CD14-positive monocyte (primary cell): ENCODE measurements at regions not wholly inside any gene's neighbourhood (a gene's known extent, or its start where the extent isn't known, plus 50 kb on each side); places are given as distances from the start of the nearest gene placed in this dataset.

Source experiments
- DNase-seq, 3 donors: peaks; one replicate each; pipeline ENCODE4 v3.0.0-alpha.2; 2011 to 2022
- H2AFZ ChIP-seq: 2 replicates; pipeline ENCODE4 v1.6.0; 2012; ENCODE audit warnings: mild to moderate bottlenecking, low read depth, low read length, inconsistent platforms; ENCODE audit not compliant: insufficient read depth, poor library complexity, severe bottlenecking
- H3K27ac ChIP-seq, 2 donors: 1 replicate in 1 of 2; 2 replicates in 1 of 2; pipeline ENCODE4 v1.5.1; 2012 to 2013; ENCODE audit warnings: low read length in 2 of 2, control low read depth in 1 of 2, inconsistent platforms in 1 of 2, low read depth in 1 of 2, mild to moderate bottlenecking in 1 of 2
- H3K27me3 ChIP-seq, 2 donors: one replicate each; pipeline versions ENCODE4 v1.6.0 to v1.6.1; 2011 to 2013; ENCODE audit warnings: low read length in 2 of 2; ENCODE audit not compliant: control insufficient read depth in 2 of 2, insufficient read depth in 2 of 2
- H3K36me3 ChIP-seq, 2 donors: replicated peaks in 1 of 2; 1 replicate in 1 of 2; 2 replicates in 1 of 2; pipeline versions ENCODE4 v1.5.1 to v1.6.1; 2012 to 2013; ENCODE audit warnings: low read length in 2 of 2, control low read depth in 1 of 2, inconsistent platforms in 1 of 2, mild to moderate bottlenecking in 1 of 2; ENCODE audit not compliant: insufficient read depth in 2 of 2, control insufficient read depth in 1 of 2
- H3K4me1 ChIP-seq, 2 donors: 1 replicate in 1 of 2; 2 replicates in 1 of 2; pipeline versions ENCODE4 v1.5.1 to v1.6.1; 2012 to 2013; ENCODE audit warnings: low read length in 2 of 2, control low read depth in 1 of 2, inconsistent platforms in 1 of 2, mild to moderate bottlenecking in 1 of 2, moderate library complexity in 1 of 2; ENCODE audit not compliant: insufficient read depth in 2 of 2, control insufficient read depth in 1 of 2
- H3K4me2 ChIP-seq: replicated peaks from 2 replicates; pipeline ENCODE3; 2012; ENCODE audit warnings: low read length, moderate library complexity, mild to moderate bottlenecking; ENCODE audit not compliant: poor library complexity, severe bottlenecking; ENCODE audit errors: extremely low read depth
- H3K4me3 ChIP-seq, 3 experiments: fragments of 200-600 bp in 1 of 3; sonication (generic) in 1 of 3; replicated peaks in 1 of 3; 1 replicate in 2 of 3; 2 replicates in 1 of 3; pipeline ENCODE4 v1.5.1; 2011 to 2013; ENCODE audit warnings: low read length in 3 of 3, mild to moderate bottlenecking in 3 of 3, control low read depth in 2 of 3, low read depth in 2 of 3, inconsistent platforms in 1 of 3, moderate library complexity in 1 of 3
- H3K79me2 ChIP-seq: 2 replicates; pipeline ENCODE4 v1.6.0; 2012; ENCODE audit warnings: mild to moderate bottlenecking, control low read depth, inconsistent platforms, low read length, moderate library complexity; ENCODE audit not compliant: insufficient read depth
- H3K9ac ChIP-seq: 2 replicates; pipeline ENCODE4 v1.6.0; 2017; ENCODE audit warnings: low read length, mild to moderate bottlenecking; ENCODE audit not compliant: insufficient read depth, poor library complexity, severe bottlenecking
- H3K9me3 ChIP-seq, 2 donors: replicated peaks in 1 of 2; 1 replicate in 1 of 2; 2 replicates in 1 of 2; pipeline versions ENCODE4 v1.5.1 to v1.6.1; 2012 to 2013; ENCODE audit warnings: low read length in 2 of 2, control low read depth in 1 of 2; ENCODE audit not compliant: control insufficient read depth in 1 of 2, insufficient read depth in 1 of 2
- H4K20me1 ChIP-seq: 2 replicates; pipeline ENCODE4 v1.6.0; 2012; ENCODE audit warnings: mild to moderate bottlenecking, low read length, control low read depth, moderate library complexity; ENCODE audit not compliant: insufficient read depth
- H3K27ac Mint-ChIP-seq, 7 donors: one replicate each; pipeline ENCODE4 v1.8.0; 2020; ENCODE audit warnings: mild to moderate bottlenecking in 7 of 7, mixed read lengths in 7 of 7, moderate library complexity in 6 of 7, inconsistent platforms in 2 of 7
- H3K27me3 Mint-ChIP-seq, 3 donors: one replicate each; pipeline ENCODE4 v1.8.0; 2021 to 2022; ENCODE audit warnings: low read depth in 3 of 3, mild to moderate bottlenecking in 3 of 3, mixed read lengths in 3 of 3, moderate library complexity in 3 of 3, inconsistent platforms in 1 of 3
- H3K36me3 Mint-ChIP-seq, 2 donors: one replicate each; pipeline ENCODE4 v1.8.0; 2020; ENCODE audit warnings: mixed read lengths in 2 of 2, inconsistent platforms in 1 of 2, mild to moderate bottlenecking in 1 of 2
- H3K4me1 Mint-ChIP-seq: one replicate; pipeline ENCODE4 v1.8.0; 2020; ENCODE audit warnings: mild to moderate bottlenecking, mixed read lengths
- H3K4me3 Mint-ChIP-seq, 2 donors: one replicate each; pipeline ENCODE4 v1.8.0; 2020; ENCODE audit warnings: mild to moderate bottlenecking in 2 of 2, mixed read lengths in 2 of 2, moderate library complexity in 1 of 2
- H3K9me3 Mint-ChIP-seq, 7 donors: one replicate each; pipeline ENCODE4 v1.8.0; 2020 to 2022; ENCODE audit warnings: mixed read lengths in 7 of 7, mild to moderate bottlenecking in 6 of 7, moderate library complexity in 6 of 7, inconsistent platforms in 2 of 7
- WGBS: methylation state at CpG from one replicate; pipeline ENCODE4 v1.1.5; 2013; ENCODE audit warnings: missing lambda C conversion rate; ENCODE audit not compliant: insufficient coverage; 5-methylcytosine and 5-hydroxymethylcytosine counted together
- intact Hi-C, 2 donors: fragments of 100-400 bp; cut with micrococcal nuclease; formaldehyde crosslinking; loops; one replicate each; pipeline versions ENCODE4 v1.15.0 to v1.15.1; 2023
- TF ChIP-seq, protein P1 (sequence below): fragments of 200-600 bp; IDR thresholded peaks from one replicate; pipeline ENCODE4 v1.8.0; 2022; ENCODE audit warnings: antibody characterized with exemption, mild to moderate bottlenecking

DNA sequence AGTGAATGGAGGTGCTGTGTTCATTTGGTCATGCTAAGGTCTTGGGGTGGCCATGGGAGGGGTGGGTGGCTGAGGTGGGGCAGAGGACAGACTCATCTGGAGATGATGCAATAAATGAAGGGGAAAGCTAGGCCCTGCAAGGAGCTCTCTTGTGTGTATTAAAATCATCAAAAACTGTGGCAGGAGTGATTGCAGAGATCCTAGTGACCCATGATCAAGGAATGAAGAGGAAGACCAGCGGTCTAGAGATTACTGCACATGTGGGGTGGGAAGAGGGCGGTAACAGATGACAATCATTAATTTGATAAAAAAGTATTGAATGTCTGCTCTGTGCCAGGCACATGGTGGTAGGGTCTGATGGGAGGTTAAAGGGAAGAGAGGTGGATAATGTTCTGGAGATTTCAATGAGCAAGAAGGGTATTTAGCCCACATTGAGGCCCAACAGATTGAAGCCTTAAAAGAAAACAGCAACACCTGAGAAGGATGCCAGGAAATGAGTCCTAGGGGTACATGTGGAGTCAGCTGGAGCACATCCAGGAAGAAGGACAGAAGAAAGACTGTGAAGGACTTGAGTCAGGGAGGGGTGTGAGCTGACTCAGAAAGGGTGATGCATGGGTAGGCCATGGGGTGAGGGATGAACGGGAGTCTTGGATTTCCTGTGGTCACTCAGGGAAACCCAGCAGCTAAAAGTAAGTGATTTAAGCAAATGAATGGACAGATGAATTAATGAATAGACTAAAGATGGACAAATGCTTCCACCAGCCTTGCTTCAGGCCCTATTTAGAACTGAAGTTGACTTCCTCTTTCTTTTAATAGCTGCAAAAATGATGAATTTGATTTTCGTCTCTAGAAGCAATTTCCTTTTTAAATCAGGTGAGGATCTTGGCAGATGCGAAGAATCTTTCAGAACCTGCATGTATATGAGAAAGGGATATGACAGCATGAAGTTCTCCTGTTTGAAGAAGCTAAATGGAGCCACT lies 83.1 kb upstream of the IGFBP3 start:
- Mint-ChIP-seq H3K4me3 (no peak overlapping the region), H3K9me3 (peaks cover 0 to 15% (median 3%) of the 10 kb centered on the region in 7 donors), H3K36me3 (no peaks in the 10 kb centered on the region), H3K27ac (no peak overlapping the region), H3K4me1 (no peaks in the 10 kb centered on the region), H3K27me3 (peaks cover 0 to 1% (median 0%) of the 10 kb centered on the region in 3 donors)
- Histone ChIP-seq H3K36me3 (no peaks in the 10 kb centered on the region), H4K20me1 (no peaks in the 10 kb centered on the region), H3K79me2 (no peaks in the 10 kb centered on the region), H3K4me2 (no peak overlapping the region), H3K4me1 (no peaks in the 10 kb centered on the region), H3K4me3 (no peak overlapping the region), H3K9me3 (peaks cover 0 to 9% of the 10 kb centered on the region in 2 donors), H2AFZ (no peak overlapping the region), H3K27me3 (no peaks in the 10 kb centered on the region), H3K27ac (no peak overlapping the region), H3K9ac (no peak overlapping the region)
- no peak for DNase-seq
- TF ChIP-seq, protein P1, sequence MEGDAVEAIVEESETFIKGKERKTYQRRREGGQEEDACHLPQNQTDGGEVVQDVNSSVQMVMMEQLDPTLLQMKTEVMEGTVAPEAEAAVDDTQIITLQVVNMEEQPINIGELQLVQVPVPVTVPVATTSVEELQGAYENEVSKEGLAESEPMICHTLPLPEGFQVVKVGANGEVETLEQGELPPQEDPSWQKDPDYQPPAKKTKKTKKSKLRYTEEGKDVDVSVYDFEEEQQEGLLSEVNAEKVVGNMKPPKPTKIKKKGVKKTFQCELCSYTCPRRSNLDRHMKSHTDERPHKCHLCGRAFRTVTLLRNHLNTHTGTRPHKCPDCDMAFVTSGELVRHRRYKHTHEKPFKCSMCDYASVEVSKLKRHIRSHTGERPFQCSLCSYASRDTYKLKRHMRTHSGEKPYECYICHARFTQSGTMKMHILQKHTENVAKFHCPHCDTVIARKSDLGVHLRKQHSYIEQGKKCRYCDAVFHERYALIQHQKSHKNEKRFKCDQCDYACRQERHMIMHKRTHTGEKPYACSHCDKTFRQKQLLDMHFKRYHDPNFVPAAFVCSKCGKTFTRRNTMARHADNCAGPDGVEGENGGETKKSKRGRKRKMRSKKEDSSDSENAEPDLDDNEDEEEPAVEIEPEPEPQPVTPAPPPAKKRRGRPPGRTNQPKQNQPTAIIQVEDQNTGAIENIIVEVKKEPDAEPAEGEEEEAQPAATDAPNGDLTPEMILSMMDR: no peak
- WGBS: 59% methylated on average over 4 of the region's 5 CpGs
- intact Hi-C loops: no loop called here

DNA sequence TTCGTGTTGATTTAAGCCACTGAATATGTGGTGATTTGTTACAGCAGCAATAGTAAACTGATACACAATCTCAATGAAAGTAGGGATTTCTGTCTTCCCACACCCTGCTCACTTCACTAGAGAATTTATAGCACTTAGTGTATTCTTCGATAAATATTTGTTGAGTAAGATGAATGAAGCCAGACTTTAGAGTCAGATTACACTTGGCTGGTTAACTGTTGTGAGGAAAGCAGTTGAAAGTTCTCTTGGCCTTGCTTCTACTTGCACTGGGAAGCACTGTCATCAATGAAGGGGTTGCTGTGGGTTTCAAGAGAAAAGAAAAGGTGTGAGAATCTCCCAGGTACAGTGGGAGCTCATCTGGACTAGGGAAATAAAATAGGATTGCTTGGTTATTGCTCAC lies 82.1 kb upstream of the IGFBP3 start:
- H3K9me3 Mint-ChIP-seq: peaks cover 0 to 15% (median 3%) of the 10 kb centered on the region in 7 donors
- no peak overlapping the region for H3K4me3 Mint-ChIP-seq
- no peaks in the 10 kb centered on the region for H3K79me2 ChIP-seq

More for the DNA sequence above, 82.1 kb upstream of the IGFBP3 start:
- no peaks in the 10 kb centered on the region for H3K4me1 Mint-ChIP-seq
- H3K36me3 ChIP-seq: no peaks in the 10 kb centered on the region
- no peak overlapping the region for H3K27ac Mint-ChIP-seq
- no peaks in the 10 kb centered on the region for H3K4me1 ChIP-seq
- 83% methylated on average over 1 of the region's 2 CpGs for WGBS
- TF ChIP-seq, protein P1: no peak
- H2AFZ ChIP-seq: no peak overlapping the region
- H3K9ac ChIP-seq: no peak overlapping the region
- no peak for DNase-seq
- intact Hi-C loops: no loop called here
- no peaks in the 10 kb centered on the region for H3K27me3 ChIP-seq
- no peaks in the 10 kb centered on the region for H4K20me1 ChIP-seq
- H3K4me3 ChIP-seq: no peak overlapping the region
- H3K9me3 ChIP-seq: peaks cover 0 to 9% of the 10 kb centered on the region in 2 donors
- no peak overlapping the region for H3K4me2 ChIP-seq
- H3K27ac ChIP-seq: no peak overlapping the region
- no peaks in the 10 kb centered on the region for H3K36me3 Mint-ChIP-seq
- peaks cover 0 to 1% (median 0%) of the 10 kb centered on the region in 3 donors for H3K27me3 Mint-ChIP-seq
